Uterus (tissue), 3 donors: ENCODE measurements at regions not wholly inside any gene's neighbourhood (a gene's known extent, or its start where the extent isn't known, plus 50 kb on each side); places are given as distances from the start of the nearest gene placed in this dataset.
"Not testable (repeated sequence)": the region's sequence is repeated elsewhere in the genome, so short reads cannot be mapped to it uniquely, and the experiment has no call there.

Experiments used
- DNase-seq, 2 donors: peaks; one replicate each; pipeline ENCODE4 v3.0.0-alpha.2; 2019 to 2020
- H3K27ac ChIP-seq, 2 donors: fragments of 200-600 bp; sonication (generic); 1 replicate in 1 of 2; 2 replicates in 1 of 2; pipeline ENCODE4 v1.5.1; 2016 to 2018
- H3K27me3 ChIP-seq, 2 donors: fragments of 200-600 bp; sonication (generic); one replicate each; pipeline ENCODE4 v1.5.1; 2018 to 2019; ENCODE audit warnings: control low read depth in 1 of 2
- H3K36me3 ChIP-seq, 2 donors: fragments of 200-600 bp; sonication (generic); one replicate each; pipeline ENCODE4 v1.5.1; 2019; ENCODE audit warnings: control low read depth in 1 of 2
- H3K4me1 ChIP-seq, 2 donors: fragments of 200-600 bp; sonication (generic); one replicate each; pipeline ENCODE4 v1.5.1; 2018 to 2019; ENCODE audit warnings: control low read depth in 1 of 2
- H3K4me3 ChIP-seq, 2 donors: fragments of 200-600 bp; sonication (generic); 1 replicate in 1 of 2; 2 replicates in 1 of 2; pipeline ENCODE4 v1.5.1; 2018 to 2019; ENCODE audit warnings: mild to moderate bottlenecking in 1 of 2
- H3K9me3 ChIP-seq, 2 donors: fragments of 200-600 bp; sonication (generic); one replicate each; pipeline ENCODE4 v1.5.1; 2019; ENCODE audit warnings: control low read depth in 1 of 2
- CTCF ChIP-seq, 4 experiments: fragments of 200-600 bp in 2 of 4; fragments of 450-650 bp in 2 of 4; sonication (generic) in 2 of 4; IDR thresholded peaks; one replicate each; pipeline ENCODE4 v1.5.1; 2016 to 2019; ENCODE audit warnings: antibody characterized with exemption in 4 of 4, mild to moderate bottlenecking in 2 of 4, moderate library complexity in 1 of 4
- POLR2A ChIP-seq, 2 donors: fragments of 450-650 bp; IDR thresholded peaks; one replicate each; pipeline ENCODE4 v1.6.1; 2016; ENCODE audit warnings: antibody characterized with exemption in 2 of 2, mild to moderate bottlenecking in 1 of 2, moderate library complexity in 1 of 2
- intact Hi-C: fragments of 100-400 bp; cut with DNase I; formaldehyde crosslinking; loops from one replicate; pipeline ENCODE4 v1.15.1; 2023; ENCODE audit warnings: low total_unique reads
- donor health status: DM: yes; HTN: yes; CAD: no.

GRCh38 chr2:16756831-16757644 lies 91.4 kb upstream of the CYRIA start:
- Histone ChIP-seq H3K4me1 (no peaks in the 10 kb centered on the region), H3K4me3 (no peak overlapping the region), H3K27me3 (no peaks in the 10 kb centered on the region), H3K36me3 (no peaks in the 10 kb centered on the region), H3K27ac (peak overlapping the region; percentile 6 to 40), H3K9me3 (no peaks in the 10 kb centered on the region)
- peak; percentile 83 to 85 for DNase-seq
- intact Hi-C loops = loop anchor here (5.0 kb wide), 2 partner anchors 140 to 200 kb away; no protein-coding TSS in a partner anchor
- TF ChIP-seq POLR2A (IDR thresholded peaks at IDR 0.05) (no peak), CTCF (IDR thresholded peaks at IDR 0.05) (peak; percentile 78 to 91 (median 84))

GRCh38 chr2:16755442-16755841 lies 89.8 kb upstream of the CYRIA start:
- DNase-seq = peak; percentile 38 to 52
- Histone ChIP-seq H3K4me1 (no peaks in the 10 kb centered on the region), H3K9me3 (no peaks in the 10 kb centered on the region), H3K4me3 (no peak overlapping the region), H3K36me3 (no peaks in the 10 kb centered on the region), H3K27me3 (no peaks in the 10 kb centered on the region), H3K27ac (peak overlapping the region in 1 of 2 donors; percentile 26)
- TF ChIP-seq CTCF (IDR thresholded peaks at IDR 0.05) (no peak), POLR2A (IDR thresholded peaks at IDR 0.05) (no peak)
- intact Hi-C loops = loop anchor here (5.0 kb wide), 2 partner anchors 138 to 198 kb away; no protein-coding TSS in a partner anchor

GRCh38 chr2:16753025-16753424 lies 87.4 kb upstream of the CYRIA start:
- intact Hi-C loops = not testable (repeated sequence)

GRCh38 chr2:16750925-16751214 lies 85.2 kb upstream of the CYRIA start:
- H3K4me1 ChIP-seq, H3K36me3 ChIP-seq, H3K27ac ChIP-seq, H3K27me3 ChIP-seq, H3K4me3 ChIP-seq, H3K9me3 ChIP-seq, intact Hi-C loops, DNase-seq: not testable (repeated sequence)

More at GRCh38 chr2:16753025-16753424, 87.4 kb upstream of the CYRIA start:
- H3K27ac ChIP-seq, H3K27me3 ChIP-seq, H3K4me3 ChIP-seq, H3K4me1 ChIP-seq, H3K36me3 ChIP-seq, H3K9me3 ChIP-seq, DNase-seq: not testable (repeated sequence)

- H3K9me3 ChIP-seq = no peaks in the 10 kb centered on the region
- no peak overlapping the region for H3K4me3 ChIP-seq
- H3K4me1 ChIP-seq = no peaks in the 10 kb centered on the region
- no peaks in the 10 kb centered on the region for H3K36me3 ChIP-seq
- TF ChIP-seq POLR2A (IDR thresholded peaks at IDR 0.05) (no peak), CTCF (IDR thresholded peaks at IDR 0.05) (no peak)
- no peaks in the 10 kb centered on the region for H3K27me3 ChIP-seq
- intact Hi-C loops = no loop called here
- no peak for DNase-seq
- H3K27ac ChIP-seq = no peak overlapping the region
Measured at GRCh38 chr2:16750175-16750924, 84.7 kb upstream of the CYRIA start.

GRCh38 chr2:16748511-16749266 lies 83.1 kb upstream of the CYRIA start:
- H3K27me3 ChIP-seq, DNase-seq, intact Hi-C loops, H3K36me3 ChIP-seq, H3K9me3 ChIP-seq, H3K4me3 ChIP-seq, H3K4me1 ChIP-seq, H3K27ac ChIP-seq: not testable (repeated sequence)
